ENCODE measurements at regions not wholly inside any gene's neighbourhood (a gene's known extent, or its start where the extent isn't known, plus 50 kb on each side); places are given as distances from the start of the nearest gene placed in this dataset.

DNA sequence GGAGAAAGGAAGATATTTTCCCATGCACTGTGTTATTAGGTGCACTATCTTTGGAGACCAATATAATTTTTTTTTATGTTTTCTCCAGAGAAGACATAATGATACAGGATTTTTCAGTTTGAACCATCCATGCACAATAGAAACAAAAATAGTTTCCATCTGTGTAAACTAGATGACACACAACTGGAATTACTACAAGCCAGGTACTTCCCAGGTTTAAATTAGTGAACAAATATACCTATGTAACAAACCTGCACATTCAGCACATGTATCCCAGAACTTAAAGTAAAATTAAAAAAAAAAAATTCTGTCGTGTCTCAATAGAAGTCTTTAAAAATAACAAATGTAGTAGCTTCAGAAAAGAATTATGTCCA is 1616.8 kb upstream of the ACVR2A start:
- no peak for TF ChIP-seq CTCF (IDR thresholded peaks at IDR 0.05)
- no peak for TF ChIP-seq POLR2A (IDR thresholded peaks at IDR 0.05)

Measured in testis (tissue), 2 donors.